Endodermal cell (in vitro differentiated cells): ENCODE measurements at regions not wholly inside any gene's neighbourhood (a gene's known extent, or its start where the extent isn't known, plus 50 kb on each side); places are given as distances from the start of the nearest gene placed in this dataset.

Experiments
- DNase-seq: peaks from one replicate; pipeline ENCODE4 v3.0.0-alpha.2; 2017
- H3K27ac ChIP-seq: 2 replicates; pipeline ENCODE4 v1.5.1; 2013; ENCODE audit warnings: mild to moderate bottlenecking, low read depth, low read length, moderate library complexity
- H3K27me3 ChIP-seq: 2 replicates; pipeline ENCODE4 v1.6.1; 2013; ENCODE audit warnings: mild to moderate bottlenecking, low read length, moderate library complexity; ENCODE audit not compliant: insufficient read depth, control insufficient read depth, poor library complexity, severe bottlenecking
- H3K36me3 ChIP-seq: 2 replicates; pipeline ENCODE4 v1.7.0; 2013; ENCODE audit warnings: mild to moderate bottlenecking, low read length, moderate library complexity; ENCODE audit not compliant: control insufficient read depth, insufficient read depth
- H3K4me1 ChIP-seq: one replicate; pipeline ENCODE4 v1.7.0; 2013; ENCODE audit warnings: low read length; ENCODE audit not compliant: control insufficient read depth, insufficient read depth
- H3K4me3 ChIP-seq: 2 replicates; pipeline ENCODE4 v1.5.1; 2013; ENCODE audit warnings: mild to moderate bottlenecking, low read length, moderate library complexity
- H3K9ac ChIP-seq: 2 replicates; pipeline ENCODE4 v1.6.1; 2013; ENCODE audit warnings: mild to moderate bottlenecking, low read length, moderate library complexity; ENCODE audit not compliant: poor library complexity, severe bottlenecking; ENCODE audit errors: extremely low read depth
- H3K9me3 ChIP-seq: 2 replicates; pipeline ENCODE4 v1.6.1; 2013; ENCODE audit warnings: mild to moderate bottlenecking, low read length, moderate library complexity; ENCODE audit not compliant: control insufficient read depth
- H3K27ac Mint-ChIP-seq: 2 replicates; pipeline ENCODE4 v1.8.0; 2020; ENCODE audit warnings: mixed read lengths
- H3K27me3 Mint-ChIP-seq: 2 replicates; pipeline ENCODE4 v1.8.0; 2021; ENCODE audit warnings: mild to moderate bottlenecking, mixed read lengths; ENCODE audit not compliant: insufficient read depth
- H3K36me3 Mint-ChIP-seq: 2 replicates; pipeline ENCODE4 v1.8.0; 2020; ENCODE audit warnings: low read depth, mixed read lengths
- H3K4me1 Mint-ChIP-seq: 2 replicates; pipeline ENCODE4 v1.8.0; 2020; ENCODE audit warnings: mixed read lengths
- H3K4me3 Mint-ChIP-seq: 2 replicates; pipeline ENCODE4 v1.8.0; 2020; ENCODE audit warnings: mild to moderate bottlenecking, moderate library complexity, mixed read lengths
- H3K9me3 Mint-ChIP-seq: 2 replicates; pipeline ENCODE4 v1.8.0; 2020; ENCODE audit warnings: mild to moderate bottlenecking, mixed read lengths
- CTCF ChIP-seq: fragments of 200-600 bp; sonication (generic); conservative IDR thresholded peaks from 2 replicates; pipeline ENCODE4 v1.5.0; 2021; ENCODE audit warnings: antibody characterized with exemption, mild to moderate bottlenecking
- WGBS, 2 experiments: methylation state at CpG; one replicate each; pipeline versions ENCODE4 v1.1.5 to v1.1.7; 2013; ENCODE audit warnings: missing lambda C conversion rate in 2 of 2, mixed read lengths in 1 of 2; ENCODE audit not compliant: insufficient coverage in 1 of 2, insufficient read length in 1 of 2; 5-methylcytosine and 5-hydroxymethylcytosine counted together

- Histone ChIP-seq H3K9me3 (no peaks in the 10 kb centered on the region), H3K27me3 (no peaks in the 10 kb centered on the region), H3K36me3 (no peaks in the 10 kb centered on the region), H3K4me3 (no peak overlapping the region), H3K9ac (no peak overlapping the region), H3K27ac (no peak overlapping the region), H3K4me1 (no peaks in the 10 kb centered on the region)
- DNase-seq = no peak
- Mint-ChIP-seq H3K27me3 (peaks cover 2% of the 10 kb centered on the region), H3K4me3 (no peak overlapping the region), H3K9me3 (peaks cover 3% of the 10 kb centered on the region), H3K27ac (no peak overlapping the region), H3K4me1 (peaks cover 19% of the 10 kb centered on the region), H3K36me3 (no peaks in the 10 kb centered on the region)
- WGBS, 2 experiments = 63 to 76% methylated on average over 1 to 2 of the region's 2 CpGs
- no peak for TF ChIP-seq CTCF
Observed at GRCh38 chr7:124679146-124679545, 86.4 kb downstream of the GPR37 start.

GRCh38 chr7:124674451-124674850, 91.1 kb downstream of the GPR37 start:
- WGBS, 2 experiments = 94% methylated on average over 1 of the region's 1 CpG; no CpG with 5 or more reads in 1 of the 2 experiments
- H3K4me1 ChIP-seq = no peaks in the 10 kb centered on the region
- H3K9me3 ChIP-seq = no peaks in the 10 kb centered on the region
- DNase-seq = no peak
- Mint-ChIP-seq H3K9me3 (peaks cover 3% of the 10 kb centered on the region), H3K4me1 (peaks cover 4% of the 10 kb centered on the region), H3K27ac (no peak overlapping the region), H3K36me3 (no peaks in the 10 kb centered on the region), H3K4me3 (no peak overlapping the region), H3K27me3 (no peaks in the 10 kb centered on the region)
- no peak for TF ChIP-seq CTCF
- no peak overlapping the region for H3K4me3 ChIP-seq
- H3K27ac ChIP-seq = no peak overlapping the region
- H3K36me3 ChIP-seq = no peaks in the 10 kb centered on the region
- H3K27me3 ChIP-seq = no peaks in the 10 kb centered on the region
- no peak overlapping the region for H3K9ac ChIP-seq

GRCh38 chr7:124672011-124672410, 93.6 kb downstream of the GPR37 start:
- no peak overlapping the region for H3K9ac ChIP-seq
- no peaks in the 10 kb centered on the region for H3K9me3 ChIP-seq
- TF ChIP-seq CTCF = no peak
- Mint-ChIP-seq H3K27me3 (no peaks in the 10 kb centered on the region), H3K27ac (no peak overlapping the region), H3K36me3 (no peaks in the 10 kb centered on the region), H3K4me3 (no peak overlapping the region), H3K9me3 (peaks cover 3% of the 10 kb centered on the region), H3K4me1 (peaks cover 3% of the 10 kb centered on the region)
- DNase-seq = no peak
- no peaks in the 10 kb centered on the region for H3K4me1 ChIP-seq
- no peak overlapping the region for H3K4me3 ChIP-seq
- H3K27ac ChIP-seq = no peak overlapping the region
- WGBS, 2 experiments = 94 to 100% methylated on average over 1 of the region's 1 CpG
- H3K36me3 ChIP-seq = no peaks in the 10 kb centered on the region
- H3K27me3 ChIP-seq = no peaks in the 10 kb centered on the region
